ENCODE measurements at regions not wholly inside any gene's neighbourhood (a gene's known extent, or its start where the extent isn't known, plus 50 kb on each side); places are given as distances from the start of the nearest gene placed in this dataset.

- Histone ChIP-seq H3K4me1 (no peaks in the 10 kb centered on the region), H3K9me3 (no peaks in the 10 kb centered on the region), H3K36me3 (no peaks in the 10 kb centered on the region), H3K4me3 (no peak overlapping the region), H3K27ac (no peak overlapping the region), H3K27me3 (no peaks in the 10 kb centered on the region)
- DNase-seq: no peak
- 45 to 53% (median 50%) methylated on average over 3 of the region's 3 CpGs for WGBS, 5 donors
- no peak for TF ChIP-seq POLR2A (IDR thresholded peaks at IDR 0.05)
- TF ChIP-seq EP300 (IDR thresholded peaks at IDR 0.05): no peak
- TF ChIP-seq CTCF (IDR thresholded peaks at IDR 0.05): no peak
- TF ChIP-seq POLR2AphosphoS5 (IDR thresholded peaks at IDR 0.05): no peak
- intact Hi-C loops (cut with DNase I; ENCODE audit: low total_unique reads): no loop called here
These were observed 644.5 kb upstream of the GRM7 start for GRCh38 chr3:6216135-6217026.

- intact Hi-C loops (cut with DNase I; ENCODE audit: low total_unique reads): no loop called here
- 36 to 75% (median 43%) methylated on average over 2 of the region's 2 CpGs for WGBS, 5 donors
- TF ChIP-seq CTCF (IDR thresholded peaks at IDR 0.05): no peak
- no peak for TF ChIP-seq POLR2A (IDR thresholded peaks at IDR 0.05)
- TF ChIP-seq EP300 (IDR thresholded peaks at IDR 0.05): no peak
- TF ChIP-seq POLR2AphosphoS5 (IDR thresholded peaks at IDR 0.05): no peak
- H3K27ac ChIP-seq: no peak overlapping the region
- H3K27me3 ChIP-seq: no peaks in the 10 kb centered on the region
- H3K4me3 ChIP-seq: no peak overlapping the region
- DNase-seq: no peak
- no peaks in the 10 kb centered on the region for H3K9me3 ChIP-seq
- H3K36me3 ChIP-seq: no peaks in the 10 kb centered on the region
- no peaks in the 10 kb centered on the region for H3K4me1 ChIP-seq
These were observed 640.5 kb upstream of the GRM7 start for GRCh38 chr3:6220447-6220846.

- no peaks in the 10 kb centered on the region for H3K4me1 ChIP-seq
- intact Hi-C loops (cut with DNase I; ENCODE audit: low total_unique reads): no loop called here
- H3K36me3 ChIP-seq: no peaks in the 10 kb centered on the region
- no peaks in the 10 kb centered on the region for H3K9me3 ChIP-seq
- 36 to 63% (median 40%) methylated on average over 1 of the region's 1 CpG for WGBS, 5 donors
- DNase-seq: no peak
- no peak for TF ChIP-seq EP300 (IDR thresholded peaks at IDR 0.05)
- TF ChIP-seq POLR2A (IDR thresholded peaks at IDR 0.05): no peak
- no peak for TF ChIP-seq CTCF (IDR thresholded peaks at IDR 0.05)
- no peak for TF ChIP-seq POLR2AphosphoS5 (IDR thresholded peaks at IDR 0.05)
- H3K27me3 ChIP-seq: no peaks in the 10 kb centered on the region
- no peak overlapping the region for H3K27ac ChIP-seq
- H3K4me3 ChIP-seq: no peak overlapping the region
These were observed 638.8 kb upstream of the GRM7 start for GRCh38 chr3:6222069-6222468.

GRCh38 chr3:6223572-6223971, 637.3 kb upstream of the GRM7 start:
- H3K9me3 ChIP-seq: no peaks in the 10 kb centered on the region
- DNase-seq: no peak
- H3K4me3 ChIP-seq: no peak overlapping the region
- no peaks in the 10 kb centered on the region for H3K4me1 ChIP-seq
- TF ChIP-seq POLR2AphosphoS5 (IDR thresholded peaks at IDR 0.05) (no peak), EP300 (IDR thresholded peaks at IDR 0.05) (no peak), POLR2A (IDR thresholded peaks at IDR 0.05) (no peak), CTCF (IDR thresholded peaks at IDR 0.05) (no peak)
- H3K36me3 ChIP-seq: no peaks in the 10 kb centered on the region
- WGBS, 5 donors: 79 to 92% (median 82%) methylated on average over 3 of the region's 3 CpGs
- intact Hi-C loops (cut with DNase I; ENCODE audit: low total_unique reads): no loop called here
- H3K27me3 ChIP-seq: no peaks in the 10 kb centered on the region
- no peak overlapping the region for H3K27ac ChIP-seq

All from stomach (tissue), 8 donors.